ENCODE measurements at regions not wholly inside any gene's neighbourhood (a gene's known extent, or its start where the extent isn't known, plus 50 kb on each side); places are given as distances from the start of the nearest gene placed in this dataset.

DNA sequence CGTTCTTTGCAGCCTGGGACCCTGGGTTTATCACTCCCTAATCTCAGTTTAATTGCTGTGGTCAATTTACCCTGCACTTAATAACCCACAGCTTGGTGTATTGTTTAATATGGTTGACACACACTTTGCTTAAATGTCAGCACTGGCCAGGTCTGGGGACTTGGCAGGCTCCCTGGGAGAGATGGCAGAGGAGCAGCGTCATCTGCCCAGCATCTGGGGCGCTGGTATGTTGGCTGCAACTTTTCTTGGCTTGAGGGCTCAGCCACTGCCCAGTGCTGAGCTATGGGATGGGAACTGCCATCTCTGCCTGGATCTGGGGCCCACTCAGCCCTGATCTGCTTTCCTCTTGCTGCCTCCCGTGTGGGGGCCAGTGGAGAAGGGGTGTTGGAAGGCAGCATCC is 115.7 kb upstream of the IRX3 start:
- no peaks in the 10 kb centered on the region for H3K4me1 Mint-ChIP-seq
- H3K27ac Mint-ChIP-seq (ENCODE audit: low read depth), result no peak overlapping the region
- peaks cover 5% of the 10 kb centered on the region for H3K9me3 Mint-ChIP-seq
- H3K27me3 Mint-ChIP-seq, result peaks cover 26% of the 10 kb centered on the region
- no peaks in the 10 kb centered on the region for H3K36me3 Mint-ChIP-seq (ENCODE audit: insufficient read depth)
- no peak for DNase-seq (ENCODE audit: low spot score in 2 of 2)
- ATAC-seq (replicated peaks; ENCODE audit: extremely low read depth, poor library complexity, severe bottlenecking), result no peak
- no peak overlapping the region for H3K4me3 Mint-ChIP-seq

DNA sequence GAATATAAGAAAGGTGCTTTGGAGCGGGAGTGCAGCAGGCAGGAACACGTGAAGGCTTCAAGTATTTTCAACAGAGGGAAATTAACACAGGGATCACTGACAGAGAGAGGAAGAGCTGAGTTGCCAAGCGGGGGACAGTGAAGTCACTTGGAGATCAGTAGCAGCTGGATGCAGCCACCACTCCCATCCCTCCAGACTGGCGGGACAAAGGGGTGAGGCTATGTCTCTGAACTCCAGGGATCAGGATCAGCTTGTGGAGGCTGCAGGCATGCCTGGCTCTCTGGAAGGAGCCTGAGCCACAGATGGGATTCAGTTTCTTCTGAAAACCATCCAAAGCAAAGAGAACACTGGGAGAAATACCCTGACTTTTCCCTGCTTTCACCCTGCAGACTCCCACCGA is 113.7 kb upstream of the IRX3 start:
- ATAC-seq (replicated peaks; ENCODE audit: extremely low read depth, poor library complexity, severe bottlenecking), result no peak
- H3K27me3 Mint-ChIP-seq, result peaks cover 38% of the 10 kb centered on the region

DNA sequence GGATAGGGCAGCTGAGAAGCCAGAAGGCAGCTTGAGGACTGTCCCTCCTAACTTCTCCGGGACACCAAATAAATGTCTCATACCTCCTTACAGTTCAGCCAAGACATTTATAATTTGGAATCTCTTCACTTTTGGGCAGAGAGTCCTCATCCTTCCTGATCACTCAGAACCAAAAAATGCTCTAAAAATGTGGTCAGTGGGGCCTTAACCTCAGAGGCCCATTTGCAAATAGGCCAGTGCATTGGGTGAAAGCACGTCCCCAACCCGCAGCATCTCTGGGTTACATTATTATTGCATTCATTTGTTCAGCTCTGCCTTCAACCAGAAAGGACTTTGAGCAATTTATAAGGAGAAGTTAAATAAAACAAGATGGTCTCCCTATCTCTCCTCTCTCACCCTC is 112.4 kb upstream of the IRX3 start:
- no peaks in the 10 kb centered on the region for H3K4me1 Mint-ChIP-seq
- H3K36me3 Mint-ChIP-seq (ENCODE audit: insufficient read depth), result peaks cover 1% of the 10 kb centered on the region

More for the DNA sequence above, 113.7 kb upstream of the IRX3 start:
- Mint-ChIP-seq H3K4me3 (no peak overlapping the region), H3K4me1 (no peaks in the 10 kb centered on the region), H3K27ac (ENCODE audit: low read depth) (no peak overlapping the region), H3K36me3 (ENCODE audit: insufficient read depth) (peaks cover 1% of the 10 kb centered on the region), H3K9me3 (peaks cover 5% of the 10 kb centered on the region)
- DNase-seq (ENCODE audit: low spot score in 2 of 2), result no peak

DNA sequence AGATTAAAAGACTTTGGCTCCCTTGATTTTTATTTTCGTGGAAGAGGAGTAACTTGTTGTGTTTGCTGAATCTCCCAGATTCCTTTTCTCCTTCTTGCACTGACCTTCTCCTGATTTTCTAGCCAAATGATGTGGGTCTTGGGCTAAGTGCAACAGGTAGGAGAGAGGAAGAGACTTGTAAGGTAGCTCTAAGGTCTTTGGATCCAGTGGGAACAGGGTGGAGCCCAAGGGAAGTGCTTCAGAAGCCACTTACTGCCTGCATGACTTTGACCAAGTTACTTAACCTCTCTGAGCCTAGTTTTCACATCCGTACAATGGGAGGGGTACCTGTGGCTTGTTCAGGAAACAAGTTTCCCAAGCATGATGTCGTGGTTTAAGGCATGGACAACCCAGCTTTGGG is 111.3 kb upstream of the IRX3 start:
- Mint-ChIP-seq H3K27ac (ENCODE audit: low read depth) (no peak overlapping the region), H3K4me1 (no peaks in the 10 kb centered on the region), H3K9me3 (peaks cover 5% of the 10 kb centered on the region), H3K4me3 (no peak overlapping the region), H3K36me3 (ENCODE audit: insufficient read depth) (peaks cover 1% of the 10 kb centered on the region), H3K27me3 (peaks cover 51% of the 10 kb centered on the region)
- ATAC-seq (replicated peaks; ENCODE audit: extremely low read depth, poor library complexity, severe bottlenecking) (no peak), DNase-seq (ENCODE audit: low spot score in 2 of 2) (no peak)

More for the DNA sequence above, 112.4 kb upstream of the IRX3 start:
- DNase-seq (ENCODE audit: low spot score in 2 of 2), result no peak
- H3K9me3 Mint-ChIP-seq, result peaks cover 5% of the 10 kb centered on the region
- no peak overlapping the region for H3K4me3 Mint-ChIP-seq
- peaks cover 45% of the 10 kb centered on the region for H3K27me3 Mint-ChIP-seq
- no peak for ATAC-seq (replicated peaks; ENCODE audit: extremely low read depth, poor library complexity, severe bottlenecking)
- no peak overlapping the region for H3K27ac Mint-ChIP-seq (ENCODE audit: low read depth)

DNA sequence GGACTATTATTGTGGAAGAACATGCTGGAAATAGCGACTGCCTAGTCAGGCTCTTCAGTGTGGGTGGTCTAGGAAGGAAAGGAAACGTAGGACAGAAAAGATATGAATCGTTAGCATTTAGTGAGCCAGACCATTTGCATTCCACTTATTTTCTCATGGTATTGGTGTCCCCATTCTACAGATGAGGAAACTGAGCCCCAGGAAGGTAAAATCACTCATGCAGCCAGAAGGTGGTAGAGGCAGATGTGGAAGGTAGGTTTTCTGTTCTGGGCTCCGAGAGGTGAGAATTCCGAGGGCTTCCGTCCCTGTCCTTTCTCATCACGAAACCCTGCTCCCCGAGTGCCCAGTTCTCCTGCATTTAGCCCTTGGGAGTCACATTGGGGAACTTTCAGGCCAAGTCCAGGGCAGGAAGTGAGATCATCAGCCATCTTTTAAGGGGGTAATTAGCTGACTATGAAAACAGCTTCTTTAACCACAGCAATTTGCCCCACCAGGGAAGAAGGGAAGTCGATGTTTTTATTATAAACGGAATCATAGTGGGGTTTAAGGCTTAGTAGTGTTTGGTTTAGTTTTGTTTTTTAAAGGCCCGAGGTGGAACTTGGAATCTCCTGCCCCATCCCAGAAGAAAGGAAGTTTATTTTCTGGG is 110.7 kb upstream of the IRX3 start:
- Mint-ChIP-seq H3K36me3 (ENCODE audit: insufficient read depth) (peaks cover 1% of the 10 kb centered on the region), H3K9me3 (peaks cover 5% of the 10 kb centered on the region), H3K27me3 (peaks cover 51% of the 10 kb centered on the region), H3K4me1 (no peaks in the 10 kb centered on the region), H3K4me3 (no peak overlapping the region), H3K27ac (ENCODE audit: low read depth) (no peak overlapping the region)
- no peak for ATAC-seq (replicated peaks; ENCODE audit: extremely low read depth, poor library complexity, severe bottlenecking)
- no peak for DNase-seq (ENCODE audit: low spot score in 2 of 2)

DNA sequence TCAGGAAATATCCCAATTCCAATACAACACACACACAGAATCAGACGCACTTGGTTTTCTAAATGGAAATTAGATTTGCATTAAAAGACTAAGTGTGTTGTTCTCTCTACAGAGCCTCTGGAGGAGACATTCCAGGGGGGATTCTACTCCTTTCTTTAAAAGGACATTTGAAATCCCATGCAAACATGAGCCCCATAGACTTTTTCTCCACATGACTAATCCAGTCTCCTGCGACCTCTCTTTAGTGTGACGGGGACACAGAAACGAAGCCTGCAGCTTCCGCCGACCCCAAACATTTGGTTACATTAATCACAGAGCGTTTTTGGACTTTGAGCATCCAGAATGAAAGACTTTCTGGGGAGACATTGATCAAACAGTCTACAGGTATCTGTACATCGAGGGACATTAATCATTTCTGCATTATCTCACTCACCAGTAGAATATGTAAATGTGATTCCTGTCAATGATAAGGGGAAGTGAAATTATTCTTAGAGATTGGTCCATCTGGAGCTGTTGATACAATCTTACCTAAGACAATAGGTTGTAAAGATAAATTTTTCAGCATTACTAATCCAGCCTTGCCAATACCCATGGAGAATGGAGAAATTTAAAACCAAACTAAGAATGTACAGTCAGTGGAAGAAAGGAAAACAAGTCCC is 103.4 kb upstream of the IRX3 start:
- H3K4me1 Mint-ChIP-seq, result no peaks in the 10 kb centered on the region
- ATAC-seq (replicated peaks; ENCODE audit: extremely low read depth, poor library complexity, severe bottlenecking) (no peak), DNase-seq (ENCODE audit: low spot score in 2 of 2) (no peak)
- no peaks in the 10 kb centered on the region for H3K9me3 Mint-ChIP-seq
- H3K36me3 Mint-ChIP-seq (ENCODE audit: insufficient read depth), result no peaks in the 10 kb centered on the region
- no peak overlapping the region for H3K4me3 Mint-ChIP-seq
- peaks cover 28% of the 10 kb centered on the region for H3K27me3 Mint-ChIP-seq
- no peak overlapping the region for H3K27ac Mint-ChIP-seq (ENCODE audit: low read depth)

DNA sequence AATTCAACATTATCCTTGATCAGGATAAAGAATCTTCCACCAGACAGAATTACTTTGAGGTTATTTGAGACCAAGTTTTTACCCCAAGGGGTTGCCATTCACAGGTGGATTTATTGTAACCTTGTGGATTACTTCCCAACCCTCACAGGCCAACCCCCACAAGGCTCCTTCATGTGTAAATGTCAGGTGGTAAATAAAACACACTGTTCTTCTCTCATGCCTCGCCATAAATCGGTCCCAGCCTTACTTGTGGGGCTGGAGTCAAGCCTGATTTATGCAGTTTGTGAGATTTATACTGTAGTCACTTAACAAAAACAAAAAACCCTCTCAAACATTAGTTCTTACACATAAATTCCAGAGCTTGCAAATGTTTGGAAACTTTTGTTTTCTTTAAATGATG is 98.6 kb upstream of the IRX3 start:
- ATAC-seq (replicated peaks; ENCODE audit: extremely low read depth, poor library complexity, severe bottlenecking) (no peak), DNase-seq (ENCODE audit: low spot score in 2 of 2) (no peak)
- Mint-ChIP-seq H3K4me3 (no peak overlapping the region), H3K27me3 (peaks cover 13% of the 10 kb centered on the region), H3K9me3 (peaks cover 22% of the 10 kb centered on the region), H3K36me3 (ENCODE audit: insufficient read depth) (no peaks in the 10 kb centered on the region), H3K4me1 (no peaks in the 10 kb centered on the region), H3K27ac (ENCODE audit: low read depth) (no peak overlapping the region)

DNA sequence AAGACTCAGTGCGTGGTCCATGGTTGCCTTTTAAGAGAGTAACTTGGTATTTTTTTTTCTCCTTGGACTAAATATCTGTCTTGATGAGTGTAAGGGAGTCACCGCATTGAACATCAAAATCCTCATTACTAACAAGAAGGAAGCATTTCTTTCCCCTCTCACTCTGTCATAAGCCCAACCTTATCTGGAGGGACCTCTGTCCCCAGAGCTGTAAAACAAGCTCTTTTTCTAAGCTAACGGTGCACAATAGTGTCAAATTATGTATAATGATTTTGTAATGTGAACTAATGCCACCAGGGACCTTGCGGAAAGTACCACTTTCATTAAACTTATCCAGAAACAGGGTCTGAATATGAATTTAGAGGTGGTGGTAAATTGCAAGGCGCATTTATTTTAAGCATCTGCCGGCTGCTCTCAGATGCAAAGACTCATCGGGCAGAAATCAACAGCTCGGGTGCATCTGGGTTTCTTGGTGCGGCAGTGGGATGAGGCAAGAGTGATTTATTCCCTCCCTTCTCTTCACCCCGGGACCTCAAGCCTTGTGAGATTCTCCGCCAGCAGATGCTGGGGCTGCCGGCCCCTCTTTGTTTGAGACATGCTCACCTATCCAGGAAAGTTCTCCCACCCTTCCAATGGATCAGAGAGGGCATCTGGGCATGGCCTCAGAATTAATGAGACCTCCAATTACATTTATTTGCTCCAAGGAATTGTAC is 95.2 kb upstream of the IRX3 start:
- Mint-ChIP-seq H3K9me3 (peaks cover 39% of the 10 kb centered on the region), H3K36me3 (ENCODE audit: insufficient read depth) (no peaks in the 10 kb centered on the region), H3K27ac (ENCODE audit: low read depth) (no peak overlapping the region), H3K4me1 (no peaks in the 10 kb centered on the region), H3K4me3 (no peak overlapping the region), H3K27me3 (peaks cover 43% of the 10 kb centered on the region)
- DNase-seq (ENCODE audit: low spot score in 2 of 2) (no peak), ATAC-seq (replicated peaks; ENCODE audit: extremely low read depth, poor library complexity, severe bottlenecking) (no peak)

DNA sequence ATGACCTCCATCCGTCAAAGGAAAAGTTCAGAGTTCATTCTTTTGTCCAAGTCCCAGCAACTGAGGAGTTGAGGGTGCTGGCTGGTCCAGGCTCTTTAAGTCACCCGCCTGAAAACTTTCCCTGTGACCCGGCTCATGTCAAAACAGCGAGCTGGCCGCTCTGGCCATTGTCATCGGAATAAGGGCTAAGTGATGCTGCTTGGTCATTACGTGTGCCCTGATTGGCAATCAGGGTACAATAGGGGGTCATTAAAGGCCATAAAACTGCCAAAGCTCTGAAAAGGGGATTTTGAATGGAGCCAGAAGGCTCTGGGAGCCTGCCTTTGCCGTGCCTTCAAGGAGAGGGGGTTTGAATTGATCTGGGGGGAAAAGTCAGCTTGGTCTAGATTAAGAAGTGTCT is 88.5 kb upstream of the IRX3 start:
- no peak for DNase-seq (ENCODE audit: low spot score in 2 of 2)
- Mint-ChIP-seq H3K9me3 (peaks cover 17% of the 10 kb centered on the region), H3K4me3 (no peak overlapping the region), H3K27me3 (peaks cover 87% of the 10 kb centered on the region), H3K36me3 (ENCODE audit: insufficient read depth) (no peaks in the 10 kb centered on the region), H3K27ac (ENCODE audit: low read depth) (no peak overlapping the region), H3K4me1 (peaks cover 8% of the 10 kb centered on the region)
- no peak for ATAC-seq (replicated peaks; ENCODE audit: extremely low read depth, poor library complexity, severe bottlenecking)

DNA sequence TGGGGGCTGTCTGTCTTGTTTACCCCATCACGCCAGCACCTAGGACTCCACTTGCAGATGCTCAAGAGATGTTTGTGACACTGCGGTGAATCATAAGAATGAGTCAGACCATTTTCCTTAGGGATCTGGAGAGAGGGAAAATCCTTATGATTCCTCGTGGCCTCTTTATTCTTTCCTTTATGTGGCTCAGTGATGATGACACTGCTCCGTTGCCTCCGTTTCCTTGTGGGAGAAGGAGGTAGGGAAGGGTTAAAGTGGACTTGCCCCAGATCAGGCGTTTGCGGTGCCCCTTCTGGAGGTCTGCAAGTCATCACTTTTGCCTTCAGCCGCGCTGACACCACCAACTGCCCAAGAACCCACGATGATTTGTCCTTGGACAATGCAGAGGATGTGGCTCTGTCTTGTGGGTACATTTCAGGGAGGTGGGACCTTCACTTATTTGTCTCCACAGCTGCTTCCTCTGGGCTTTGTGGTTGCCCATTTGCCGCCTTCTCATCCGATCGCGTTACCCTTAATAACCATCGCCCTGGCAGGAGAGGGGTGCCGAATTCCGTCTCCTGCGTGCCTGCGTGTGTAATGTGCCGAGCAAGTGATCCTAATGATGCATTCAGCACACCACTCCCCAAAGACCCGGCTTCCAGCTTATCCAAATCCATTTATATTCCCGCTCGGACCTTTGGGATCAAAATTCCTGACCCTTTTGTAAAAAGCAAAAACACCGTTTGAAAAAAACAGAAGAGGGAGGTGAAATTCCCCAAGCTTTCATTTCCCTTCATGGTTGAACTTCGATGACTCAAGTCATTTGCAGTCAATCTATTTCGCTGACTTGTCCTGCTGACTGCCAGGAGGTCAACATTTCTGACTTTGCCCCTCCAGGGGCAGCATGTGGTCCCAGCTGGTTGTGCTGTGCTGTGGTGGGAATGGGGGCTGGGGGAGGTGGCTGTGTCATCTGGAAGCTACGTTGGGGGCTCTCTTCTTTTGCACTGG is 87.2 kb upstream of the IRX3 start:
- H3K9me3 Mint-ChIP-seq, result peaks cover 5% of the 10 kb centered on the region
- no peak overlapping the region for H3K27ac Mint-ChIP-seq (ENCODE audit: low read depth)
- H3K4me1 Mint-ChIP-seq, result peaks cover 8% of the 10 kb centered on the region
- ATAC-seq (replicated peaks; ENCODE audit: extremely low read depth, poor library complexity, severe bottlenecking) (no peak), DNase-seq (ENCODE audit: low spot score in 2 of 2) (no peak)
- no peak overlapping the region for H3K4me3 Mint-ChIP-seq
- no peaks in the 10 kb centered on the region for H3K36me3 Mint-ChIP-seq (ENCODE audit: insufficient read depth)
- H3K27me3 Mint-ChIP-seq, result peaks cover 82% of the 10 kb centered on the region

DNA sequence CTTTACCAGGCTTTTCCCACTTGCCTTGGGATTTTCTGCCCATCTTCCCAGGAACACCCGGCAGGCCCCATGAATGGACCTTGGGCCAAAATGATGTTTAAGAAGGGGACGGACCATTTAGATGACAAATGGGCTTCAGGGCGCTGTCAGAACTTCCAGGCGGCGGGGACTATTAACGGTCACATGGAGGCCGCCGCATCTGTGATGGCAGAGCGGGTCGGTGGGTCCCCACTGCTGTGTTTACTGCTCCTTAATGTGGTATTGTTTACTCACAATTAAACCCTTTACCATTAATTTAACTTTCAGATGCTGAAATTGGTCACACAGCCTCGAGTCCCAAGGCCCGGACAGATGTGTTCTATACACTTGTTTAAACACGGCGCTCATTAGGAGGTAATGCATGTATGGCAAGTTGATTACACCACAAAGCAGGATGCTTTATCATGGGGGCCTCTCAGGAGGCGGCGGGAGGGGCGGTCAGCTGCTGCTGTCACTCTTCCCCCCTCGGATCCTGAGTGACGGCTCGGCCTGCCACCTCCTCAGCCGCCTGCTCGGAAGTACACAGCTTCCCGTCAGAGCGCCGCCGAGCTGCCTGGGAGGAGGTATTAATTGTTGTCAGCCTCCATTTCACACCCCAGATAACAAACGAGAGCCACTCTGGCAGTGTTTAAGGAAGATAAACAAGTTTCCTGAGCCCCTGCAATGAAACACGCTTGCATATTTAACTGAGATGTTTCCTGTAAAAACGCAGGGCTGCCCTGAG is 83.9 kb upstream of the IRX3 start:
- H3K4me1 Mint-ChIP-seq, result peaks cover 8% of the 10 kb centered on the region
- H3K27me3 Mint-ChIP-seq, result peaks cover 69% of the 10 kb centered on the region
- H3K4me3 Mint-ChIP-seq, result no peak overlapping the region
- H3K9me3 Mint-ChIP-seq, result no peaks in the 10 kb centered on the region
- H3K27ac Mint-ChIP-seq (ENCODE audit: low read depth), result no peak overlapping the region
- no peaks in the 10 kb centered on the region for H3K36me3 Mint-ChIP-seq (ENCODE audit: insufficient read depth)
- no peak for DNase-seq (ENCODE audit: low spot score in 2 of 2)
- no peak for ATAC-seq (replicated peaks; ENCODE audit: extremely low read depth, poor library complexity, severe bottlenecking)

DNA sequence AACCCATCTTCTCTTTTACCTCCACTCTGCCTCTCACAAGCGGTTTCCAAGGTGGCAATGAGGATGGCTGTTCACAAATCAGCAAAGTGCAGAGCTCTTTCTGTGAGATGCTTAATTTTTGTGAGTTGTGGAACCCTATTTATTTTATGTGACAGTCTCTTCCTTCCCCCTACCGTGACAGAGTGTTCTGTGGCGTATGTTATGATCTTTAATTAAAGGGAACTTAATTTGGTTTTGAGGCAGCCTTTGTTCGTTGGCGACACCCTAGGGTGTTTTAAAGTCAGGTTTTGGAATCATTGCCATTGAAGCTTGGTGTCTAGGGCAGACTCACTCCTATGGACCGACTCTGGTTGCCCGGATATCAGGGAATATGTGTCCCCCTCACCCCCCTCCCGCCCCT is 83.3 kb upstream of the IRX3 start:
- H3K4me1 Mint-ChIP-seq, result peaks cover 8% of the 10 kb centered on the region
- H3K27me3 Mint-ChIP-seq, result peaks cover 64% of the 10 kb centered on the region
- DNase-seq (ENCODE audit: low spot score in 2 of 2) (no peak), ATAC-seq (replicated peaks; ENCODE audit: extremely low read depth, poor library complexity, severe bottlenecking) (no peak)
- H3K27ac Mint-ChIP-seq (ENCODE audit: low read depth), result no peak overlapping the region
- H3K4me3 Mint-ChIP-seq, result no peak overlapping the region
- H3K36me3 Mint-ChIP-seq (ENCODE audit: insufficient read depth), result no peaks in the 10 kb centered on the region
- no peaks in the 10 kb centered on the region for H3K9me3 Mint-ChIP-seq
